Liver (tissue), 8 donors: ENCODE measurements at regions not wholly inside any gene's neighbourhood (a gene's known extent, or its start where the extent isn't known, plus 50 kb on each side); places are given as distances from the start of the nearest gene placed in this dataset.

Experiments
- DNase-seq: peaks from one replicate; pipeline ENCODE4 v3.0.0-alpha.2; 2017; ENCODE audit warnings: low spot score
- H3K27ac ChIP-seq, 2 donors: one replicate each; pipeline ENCODE4 v1.7.0; 2013; ENCODE audit warnings: inconsistent platforms in 2 of 2, low read length in 2 of 2, control low read depth in 1 of 2, low read depth in 1 of 2, mild to moderate bottlenecking in 1 of 2
- H3K27me3 ChIP-seq, 4 donors: one replicate each; pipeline versions ENCODE4 v1.6.1 to v1.7.0; 2013; ENCODE audit warnings: low read length in 3 of 4, inconsistent platforms in 1 of 4, mild to moderate bottlenecking in 1 of 4, moderate library complexity in 1 of 4; ENCODE audit not compliant: control insufficient read depth in 4 of 4, insufficient read depth in 4 of 4
- H3K36me3 ChIP-seq, 4 donors: one replicate each; pipeline versions ENCODE4 v1.6.1 to v1.7.0; 2013; ENCODE audit warnings: low read length in 3 of 4, mild to moderate bottlenecking in 3 of 4, low read depth in 1 of 4, moderate library complexity in 1 of 4; ENCODE audit not compliant: control insufficient read depth in 4 of 4, insufficient read depth in 3 of 4
- H3K4me1 ChIP-seq, 4 donors: one replicate each; pipeline versions ENCODE4 v1.6.1 to v1.7.0; 2013; ENCODE audit warnings: low read length in 3 of 4, mild to moderate bottlenecking in 3 of 4, moderate library complexity in 1 of 4; ENCODE audit not compliant: control insufficient read depth in 4 of 4, insufficient read depth in 4 of 4
- H3K4me3 ChIP-seq, 3 donors: one replicate each; pipeline versions ENCODE4 v1.6.1 to v1.7.0; 2013; ENCODE audit warnings: low read length in 3 of 3, control low read depth in 1 of 3, low read depth in 1 of 3, mild to moderate bottlenecking in 1 of 3
- H3K9ac ChIP-seq, 2 donors: one replicate each; pipeline ENCODE4 v1.7.0; 2013; ENCODE audit warnings: low read length in 2 of 2, mild to moderate bottlenecking in 2 of 2, moderate library complexity in 2 of 2, control low read depth in 1 of 2, low read depth in 1 of 2
- H3K9me3 ChIP-seq, 4 donors: one replicate each; pipeline versions ENCODE4 v1.6.1 to v1.7.0; 2013; ENCODE audit warnings: low read length in 3 of 4; ENCODE audit not compliant: control insufficient read depth in 4 of 4
- ATF3 ChIP-seq: IDR thresholded peaks from 2 replicates; pipeline ENCODE4 v1.6.1; 2016; ENCODE audit warnings: antibody characterized with exemption
- CTCF ChIP-seq: fragments of 150-350 bp; IDR thresholded peaks from 2 replicates; pipeline ENCODE4 v1.5.1; 2017; ENCODE audit warnings: improper control_type of control experiment, low read depth, low read length; ENCODE audit not compliant: missing input control
- EGR1 ChIP-seq, 2 donors: IDR thresholded peaks; 2 replicates each; pipeline ENCODE4 v1.6.1; 2016 to 2018; ENCODE audit warnings: antibody characterized with exemption in 2 of 2, low read depth in 2 of 2
- FOXA1 ChIP-seq: IDR thresholded peaks from 2 replicates; pipeline ENCODE4 v1.6.1; 2016; ENCODE audit warnings: antibody characterized with exemption
- FOXA2 ChIP-seq: IDR thresholded peaks from 2 replicates; pipeline ENCODE4 v1.6.1; 2016; ENCODE audit warnings: antibody characterized with exemption
- GABPA ChIP-seq, 2 donors: IDR thresholded peaks in 1 of 2; conservative IDR thresholded peaks in 1 of 2; 2 replicates each; pipeline ENCODE4 v1.6.1; 2016; ENCODE audit warnings: antibody characterized with exemption in 2 of 2, mild to moderate bottlenecking in 1 of 2, moderate library complexity in 1 of 2
- HNF4G ChIP-seq: IDR thresholded peaks from 2 replicates; pipeline ENCODE4 v1.6.1; 2016; ENCODE audit warnings: antibody characterized with exemption
- JUND ChIP-seq, 2 donors: IDR thresholded peaks; 2 replicates each; pipeline ENCODE4 v1.6.1; 2016; ENCODE audit warnings: antibody characterized with exemption in 2 of 2
- MAX ChIP-seq: IDR thresholded peaks from 2 replicates; pipeline ENCODE4 v1.6.1; 2016; ENCODE audit warnings: antibody characterized with exemption
- NR2F2 ChIP-seq: IDR thresholded peaks from 2 replicates; pipeline ENCODE4 v1.6.1; 2016; ENCODE audit warnings: antibody characterized with exemption
- RAD21 ChIP-seq, 2 donors: IDR thresholded peaks; 2 replicates each; pipeline ENCODE4 v1.6.1; 2016; ENCODE audit warnings: antibody characterized with exemption in 2 of 2, mild to moderate bottlenecking in 2 of 2
- REST ChIP-seq: IDR thresholded peaks from 2 replicates; pipeline ENCODE4 v1.6.1; 2016; ENCODE audit warnings: antibody characterized with exemption, mild to moderate bottlenecking
- RXRA ChIP-seq, 2 donors: IDR thresholded peaks; 2 replicates each; pipeline ENCODE4 v1.6.1; 2017 to 2018; ENCODE audit warnings: antibody characterized with exemption in 2 of 2, mild to moderate bottlenecking in 1 of 2
- SP1 ChIP-seq: IDR thresholded peaks from 2 replicates; pipeline ENCODE4 v1.6.1; 2018; ENCODE audit warnings: antibody characterized with exemption, mild to moderate bottlenecking
- TAF1 ChIP-seq: conservative IDR thresholded peaks from 2 replicates; pipeline ENCODE4 v1.6.1; 2016; ENCODE audit warnings: antibody characterized with exemption, mild to moderate bottlenecking
- YY1 ChIP-seq: IDR thresholded peaks from 2 replicates; pipeline ENCODE4 v1.6.1; 2016; ENCODE audit warnings: antibody characterized with exemption, mild to moderate bottlenecking
- ZBTB33 ChIP-seq: IDR thresholded peaks from 2 replicates; pipeline ENCODE4 v1.6.1; 2016; ENCODE audit warnings: antibody characterized with exemption
- WGBS: extraction: QIAGEN DNeasy Blood & Tissue Kit; methylation state at CpG from one replicate; pipeline ENCODE4 v1.1.7; 2013; 5-methylcytosine and 5-hydroxymethylcytosine counted together
- donor health status: healthy.
- donor health status: healthy.
- donor health status: healthy.
- donor health status: healthy.
- donor health status: healthy.

- Histone ChIP-seq H3K36me3 (no peaks in the 10 kb centered on the region), H3K9ac (no peak overlapping the region), H3K4me3 (no peak overlapping the region), H3K27me3 (no peaks in the 10 kb centered on the region), H3K9me3 (no peaks in the 10 kb centered on the region), H3K27ac (no peak overlapping the region), H3K4me1 (no peaks in the 10 kb centered on the region)
- 88% methylated on average over 18 of the region's 18 CpGs for WGBS
- TF ChIP-seq TAF1 (no peak), ATF3 (no peak), EGR1 (IDR thresholded peaks at IDR 0.05; ENCODE audit: low read depth in 2 of 2) (no peak), RXRA (IDR thresholded peaks at IDR 0.05) (no peak), HNF4G (no peak), SP1 (no peak), FOXA2 (no peak), MAX (no peak), FOXA1 (no peak)
- no peak for DNase-seq
These were observed 189.2 kb upstream of the DIO3 start for GRCh38 chr14:101371799-101372793.

GRCh38 chr14:101372894-101373620, 188.2 kb upstream of the DIO3 start:
- Histone ChIP-seq H3K9ac (no peak overlapping the region), H3K4me1 (no peaks in the 10 kb centered on the region), H3K4me3 (no peak overlapping the region), H3K27me3 (no peaks in the 10 kb centered on the region), H3K27ac (no peak overlapping the region), H3K9me3 (no peaks in the 10 kb centered on the region), H3K36me3 (no peaks in the 10 kb centered on the region)
- no peak for TF ChIP-seq GABPA (IDR thresholded peaks at IDR 0.05 in 1 of 2, conservative IDR thresholded peaks at IDR 0.05 in 1 of 2)
- TF ChIP-seq ZBTB33 = no peak
- TF ChIP-seq FOXA1 = no peak
- TF ChIP-seq MAX = no peak
- TF ChIP-seq JUND (IDR thresholded peaks at IDR 0.05) = no peak
- no peak for TF ChIP-seq RAD21 (IDR thresholded peaks at IDR 0.05)
- no peak for TF ChIP-seq NR2F2
- TF ChIP-seq SP1 = no peak
- no peak for TF ChIP-seq REST
- TF ChIP-seq TAF1 = no peak
- no peak for TF ChIP-seq RXRA (IDR thresholded peaks at IDR 0.05)
- no peak for TF ChIP-seq ATF3
- TF ChIP-seq HNF4G = no peak
- no peak for TF ChIP-seq CTCF
- TF ChIP-seq EGR1 (IDR thresholded peaks at IDR 0.05; ENCODE audit: low read depth in 2 of 2) = no peak
- no peak for TF ChIP-seq YY1
- WGBS = 83% methylated on average over 16 of the region's 16 CpGs
- DNase-seq = no peak
